Testis (tissue), 2 donors: ENCODE measurements at regions not wholly inside any gene's neighbourhood (a gene's known extent, or its start where the extent isn't known, plus 50 kb on each side); places are given as distances from the start of the nearest gene placed in this dataset.

Experiments used
- POLR2A ChIP-seq: fragments of 450-650 bp; IDR thresholded peaks from one replicate; pipeline ENCODE4 v1.6.1; 2017; ENCODE audit warnings: antibody characterized with exemption, mild to moderate bottlenecking, moderate library complexity
- TF ChIP-seq, protein P1 (sequence below), 3 experiments: fragments of 450-650 bp in 2 of 3; fragments of 200-600 bp in 1 of 3; sonication (generic) in 1 of 3; IDR thresholded peaks; one replicate each; pipeline ENCODE4 v1.5.1; 2016 to 2019; ENCODE audit warnings: antibody characterized with exemption in 3 of 3, mild to moderate bottlenecking in 2 of 3, moderate library complexity in 1 of 3

DNA sequence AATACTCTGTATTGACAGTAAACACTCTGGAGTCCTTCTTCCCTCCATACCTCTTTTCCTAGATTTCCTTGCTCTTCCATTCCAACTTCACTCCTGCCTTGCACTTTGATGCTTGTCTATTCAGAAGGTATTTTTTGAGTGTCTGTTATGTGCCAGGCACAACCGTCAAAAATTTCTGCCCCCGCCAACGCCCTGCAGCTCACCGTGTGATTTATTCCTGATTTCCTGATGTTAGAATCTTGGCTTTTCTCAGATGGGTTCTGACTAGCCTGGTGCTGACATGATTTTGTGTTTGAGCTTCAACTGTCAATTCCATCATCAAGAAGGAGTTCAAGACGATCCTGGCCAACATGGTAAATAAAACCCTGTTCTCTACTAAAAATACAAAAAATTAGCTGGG lies 297.5 kb downstream of the AGTPBP1 start:
- TF ChIP-seq, protein P1, sequence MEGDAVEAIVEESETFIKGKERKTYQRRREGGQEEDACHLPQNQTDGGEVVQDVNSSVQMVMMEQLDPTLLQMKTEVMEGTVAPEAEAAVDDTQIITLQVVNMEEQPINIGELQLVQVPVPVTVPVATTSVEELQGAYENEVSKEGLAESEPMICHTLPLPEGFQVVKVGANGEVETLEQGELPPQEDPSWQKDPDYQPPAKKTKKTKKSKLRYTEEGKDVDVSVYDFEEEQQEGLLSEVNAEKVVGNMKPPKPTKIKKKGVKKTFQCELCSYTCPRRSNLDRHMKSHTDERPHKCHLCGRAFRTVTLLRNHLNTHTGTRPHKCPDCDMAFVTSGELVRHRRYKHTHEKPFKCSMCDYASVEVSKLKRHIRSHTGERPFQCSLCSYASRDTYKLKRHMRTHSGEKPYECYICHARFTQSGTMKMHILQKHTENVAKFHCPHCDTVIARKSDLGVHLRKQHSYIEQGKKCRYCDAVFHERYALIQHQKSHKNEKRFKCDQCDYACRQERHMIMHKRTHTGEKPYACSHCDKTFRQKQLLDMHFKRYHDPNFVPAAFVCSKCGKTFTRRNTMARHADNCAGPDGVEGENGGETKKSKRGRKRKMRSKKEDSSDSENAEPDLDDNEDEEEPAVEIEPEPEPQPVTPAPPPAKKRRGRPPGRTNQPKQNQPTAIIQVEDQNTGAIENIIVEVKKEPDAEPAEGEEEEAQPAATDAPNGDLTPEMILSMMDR (IDR thresholded peaks at IDR 0.05) = no peak
- no peak for TF ChIP-seq POLR2A
